OCI-LY7 (cell line): ENCODE measurements at regions not wholly inside any gene's neighbourhood (a gene's known extent, or its start where the extent isn't known, plus 50 kb on each side); places are given as distances from the start of the nearest gene placed in this dataset.

Source experiments
- CTCF ChIP-seq: fragments of 200-600 bp; sonication (generic); conservative IDR thresholded peaks from 2 replicates; pipeline ENCODE4 v1.5.1; 2014; ENCODE audit warnings: mild to moderate bottlenecking, antibody characterized with exemption, low read length, moderate library complexity, mixed read lengths
- EZH2phosphoT487 ChIP-seq: fragments of 200-600 bp; sonication (generic); IDR thresholded peaks from 2 replicates; pipeline ENCODE4 v1.6.1; 2018; ENCODE audit warnings: low read depth, borderline replicate concordance, mild to moderate bottlenecking, mixed run types, antibody characterized with exemption, low read length, moderate library complexity, mixed read lengths

GRCh38 chr4:28523681-28524190 lies 1663.1 kb downstream of the STIM2 start:
- no peak for TF ChIP-seq CTCF
- TF ChIP-seq EZH2phosphoT487, result no peak
